NCI-H446 treated with DMSO at 0.1 percent for 48 hours (cell line): ENCODE measurements at regions not wholly inside any gene's neighbourhood (a gene's known extent, or its start where the extent isn't known, plus 50 kb on each side); places are given as distances from the start of the nearest gene placed in this dataset.
"Not testable (repeated sequence)": the region's sequence is repeated elsewhere in the genome, so short reads cannot be mapped to it uniquely, and the experiment has no call there.

Source experiments
- DNase-seq: peaks from one replicate; lab custom pipeline; 2025; lab: John Stamatoyannopoulos, UW

DNA sequence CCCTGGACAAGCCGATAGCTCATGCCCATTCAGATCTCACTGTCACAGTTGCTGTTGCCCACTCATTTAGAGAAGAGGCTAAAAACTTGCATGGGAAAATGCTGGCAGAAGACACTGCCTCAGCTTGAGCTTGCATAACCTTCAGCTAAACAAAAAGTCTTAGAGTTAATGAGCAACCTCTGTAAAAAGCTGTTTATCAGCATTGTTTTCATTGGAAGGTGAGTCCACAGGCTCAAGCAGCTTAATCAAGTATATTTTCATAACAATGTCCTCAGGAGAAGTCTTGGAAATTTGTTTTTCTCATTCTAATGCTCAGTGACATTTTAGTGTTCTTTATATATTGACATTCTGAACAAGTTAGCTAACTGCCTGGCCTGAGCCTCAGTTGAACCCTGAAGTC, 872.9 kb downstream of the TMTC2 start:
- no peak for DNase-seq

GRCh38 chr12:83556040-83556439, 869.3 kb downstream of the TMTC2 start:
- DNase-seq: not testable (repeated sequence)

- no peak for DNase-seq
Observed at GRCh38 chr12:83541446-83541845, 854.7 kb downstream of the TMTC2 start.

- no peak for DNase-seq
Observed at GRCh38 chr12:83538361-83538965, 851.8 kb downstream of the TMTC2 start.

DNA sequence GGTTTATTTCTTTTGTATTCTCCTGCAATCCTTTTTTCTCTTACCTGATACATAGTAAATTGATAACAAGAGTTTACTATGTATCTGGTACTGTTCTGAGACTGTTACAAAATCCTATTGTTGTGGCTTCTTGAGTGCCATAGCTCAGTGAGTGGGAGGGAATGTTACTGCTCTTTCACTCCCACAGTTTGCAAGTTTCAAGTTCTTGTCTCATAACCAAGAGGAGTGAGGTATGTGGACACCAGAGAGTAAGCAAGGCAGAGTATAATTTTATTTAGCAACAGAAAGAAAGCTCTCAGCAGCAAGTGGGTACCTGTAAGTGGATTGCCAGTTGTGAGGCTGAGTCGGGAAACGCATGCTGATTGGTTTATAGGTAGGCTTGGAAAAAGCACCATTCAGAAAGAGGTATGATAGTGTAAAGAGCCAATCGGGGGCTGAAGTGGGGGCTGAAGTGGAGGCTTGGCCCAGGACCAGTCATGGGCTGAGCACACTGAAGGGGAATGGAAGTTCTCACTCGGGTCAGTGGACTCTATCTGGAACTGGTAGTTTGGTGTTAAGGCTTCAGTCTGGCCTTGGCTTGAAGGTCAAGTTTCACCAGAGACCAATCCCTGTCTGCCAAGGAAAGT, 850.8 kb downstream of the TMTC2 start:
- no peak for DNase-seq

- DNase-seq: no peak
Observed at GRCh38 chr12:83536496-83536895, 849.8 kb downstream of the TMTC2 start.

DNA sequence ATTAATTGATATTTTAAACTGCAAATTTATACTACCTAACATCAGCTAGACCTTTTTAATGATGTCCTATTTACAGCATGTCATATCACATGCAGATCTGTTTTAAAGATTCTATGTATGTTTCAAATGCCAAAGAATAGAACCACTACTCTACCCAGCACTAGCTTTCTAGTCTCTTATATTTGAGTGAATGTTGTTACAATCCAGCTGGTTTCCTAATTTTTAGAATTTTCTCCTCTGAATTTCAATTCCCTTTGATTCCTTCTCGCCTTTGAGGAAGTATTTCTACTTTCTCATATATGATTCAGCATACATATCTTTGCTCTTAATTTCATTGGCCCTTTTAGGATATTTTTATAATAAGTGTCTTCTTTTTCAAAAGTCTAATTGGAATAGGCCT, 841.9 kb downstream of the TMTC2 start:
- DNase-seq: no peak

DNA sequence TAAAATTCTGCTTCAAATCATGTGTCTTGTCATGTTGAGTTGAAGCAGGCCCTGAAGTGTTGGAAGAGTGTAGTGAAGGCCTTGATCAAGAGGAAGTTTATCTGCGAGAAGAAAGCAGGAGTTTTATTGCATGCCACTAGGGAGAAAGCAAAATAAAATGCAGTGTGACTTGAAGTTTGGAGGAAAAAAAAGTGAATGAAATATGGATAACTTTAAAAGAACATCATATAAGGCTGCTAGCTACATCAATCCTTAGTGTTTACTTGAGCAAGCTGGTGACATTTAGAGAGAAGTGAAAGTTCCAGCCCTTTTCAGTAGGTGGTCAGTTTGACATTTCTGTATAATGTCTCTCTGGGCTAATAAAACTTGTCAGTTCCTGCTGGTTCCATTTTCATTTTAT, 841.1 kb downstream of the TMTC2 start:
- DNase-seq: no peak

DNA sequence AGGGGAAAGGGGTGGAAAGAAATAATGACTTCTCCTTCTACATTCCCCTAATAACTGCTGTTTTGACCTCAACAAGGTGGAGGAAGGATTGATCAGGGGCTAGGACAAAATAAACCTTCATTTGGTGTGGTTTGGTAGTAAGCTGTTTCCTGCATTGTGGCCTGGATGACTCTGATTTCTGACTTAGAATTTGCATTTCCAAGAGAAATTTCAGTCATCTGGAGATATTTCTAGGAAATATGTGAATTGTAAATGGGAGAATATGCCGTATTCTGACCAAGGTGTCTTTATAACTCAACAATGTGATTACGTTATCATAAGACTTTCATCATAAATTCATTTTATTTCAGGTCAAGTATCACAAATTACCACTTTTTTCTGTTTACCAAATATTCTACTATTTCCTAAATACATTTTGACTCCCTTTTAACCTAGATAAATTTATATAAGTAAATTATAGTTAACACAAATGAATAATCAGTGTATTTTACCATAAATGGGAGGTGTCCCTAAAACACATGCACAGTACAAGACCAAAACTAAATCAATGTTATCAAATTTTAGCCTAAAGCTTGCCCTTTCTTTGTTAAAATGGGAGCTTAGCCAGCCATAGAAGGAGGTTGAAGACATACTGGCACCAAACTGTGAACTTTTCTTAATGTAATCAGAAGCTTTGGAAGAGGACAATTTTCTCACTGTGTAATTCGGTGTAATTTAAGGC, 828.8 kb downstream of the TMTC2 start:
- DNase-seq: no peak

DNA sequence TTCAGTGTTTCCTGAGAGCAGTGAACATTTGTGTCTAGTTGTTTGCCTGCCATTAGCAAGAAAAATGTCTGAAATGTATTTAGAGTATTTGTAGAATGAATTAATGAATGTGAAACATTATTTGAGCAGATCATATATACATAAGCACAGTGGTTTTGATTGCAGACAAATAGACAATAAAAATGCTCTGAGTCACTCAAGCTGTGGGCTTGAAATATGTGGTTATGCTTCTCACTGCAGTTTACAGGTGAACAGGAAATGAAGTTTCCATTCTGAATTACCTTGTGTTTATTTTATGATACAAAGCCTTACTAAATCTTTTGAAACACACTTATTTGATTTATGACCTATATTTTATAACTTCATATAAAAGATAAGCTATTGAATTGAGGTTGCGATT, 827.7 kb downstream of the TMTC2 start:
- no peak for DNase-seq

DNA sequence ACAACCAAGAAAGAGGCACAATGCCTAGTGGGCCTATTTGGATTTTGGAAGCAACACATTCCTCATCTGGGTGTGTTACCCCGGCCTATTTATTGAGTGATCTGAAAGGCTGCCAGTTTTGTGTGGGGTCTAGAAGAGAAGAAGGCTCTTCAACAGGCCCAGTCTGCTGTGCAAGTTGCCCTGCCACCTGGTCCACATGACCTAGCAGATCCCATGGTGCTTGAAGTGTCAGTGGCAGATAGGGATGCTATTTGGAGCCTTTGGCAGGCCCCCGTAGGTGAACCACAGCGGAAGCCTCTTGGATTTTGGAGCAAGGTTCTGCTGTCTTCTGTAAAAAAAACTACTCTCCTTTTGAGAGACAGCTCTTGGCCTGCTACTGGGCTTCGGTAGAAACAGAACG, 820.1 kb downstream of the TMTC2 start:
- no peak for DNase-seq

- DNase-seq: no peak
Observed at GRCh38 chr12:83505586-83505985, 818.9 kb downstream of the TMTC2 start.

- not testable (repeated sequence) for DNase-seq
Observed at GRCh38 chr12:83499894-83500293, 813.2 kb downstream of the TMTC2 start.

- no peak for DNase-seq
Observed at GRCh38 chr12:83477696-83478095, 791.0 kb downstream of the TMTC2 start.

DNA sequence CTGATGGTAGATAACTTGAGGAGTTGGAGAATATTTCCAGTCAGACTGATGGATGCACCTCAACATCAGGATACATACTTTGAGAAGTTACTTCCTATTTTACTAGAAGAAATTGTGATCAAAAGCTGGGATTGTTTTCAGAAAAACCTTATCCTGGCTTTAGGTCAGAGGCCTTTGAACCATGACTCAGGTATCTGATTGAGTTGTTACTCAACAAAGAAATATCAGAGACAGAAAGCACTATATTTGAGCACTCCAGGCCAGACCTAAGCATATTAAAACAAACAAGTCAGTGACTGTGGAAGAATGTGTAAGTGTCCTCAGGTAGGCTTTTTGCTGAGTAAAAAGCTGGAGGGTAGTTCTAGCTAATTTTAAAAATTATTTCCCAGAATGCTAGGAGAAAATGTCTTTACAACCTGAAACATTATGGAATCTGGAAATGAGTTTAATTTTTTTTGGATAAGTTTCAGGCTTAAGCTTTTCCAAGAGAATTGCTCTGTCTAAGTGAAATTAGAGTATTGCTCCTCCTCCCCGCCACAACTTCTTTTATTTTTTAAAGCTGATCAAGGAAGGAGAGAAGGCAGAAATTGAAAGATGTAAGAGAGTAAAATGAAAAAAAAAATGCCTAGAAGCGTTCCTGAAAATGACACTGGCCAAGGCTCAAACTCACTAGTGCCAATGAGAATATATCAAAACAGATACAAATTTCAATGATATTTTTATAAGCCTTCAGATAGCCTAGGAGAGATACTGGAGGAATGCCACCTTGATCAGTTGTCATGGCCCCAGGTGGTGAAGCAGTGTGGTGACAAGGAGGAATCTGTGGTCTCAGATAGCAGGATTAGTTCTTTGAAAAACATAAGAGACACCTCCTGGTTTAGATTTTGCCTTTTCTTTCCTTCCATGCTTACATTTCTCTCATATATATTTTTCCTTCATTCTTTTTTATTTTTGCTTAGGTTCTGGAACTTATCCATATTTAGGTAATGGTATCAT, 790.3 kb downstream of the TMTC2 start:
- DNase-seq: no peak

DNA sequence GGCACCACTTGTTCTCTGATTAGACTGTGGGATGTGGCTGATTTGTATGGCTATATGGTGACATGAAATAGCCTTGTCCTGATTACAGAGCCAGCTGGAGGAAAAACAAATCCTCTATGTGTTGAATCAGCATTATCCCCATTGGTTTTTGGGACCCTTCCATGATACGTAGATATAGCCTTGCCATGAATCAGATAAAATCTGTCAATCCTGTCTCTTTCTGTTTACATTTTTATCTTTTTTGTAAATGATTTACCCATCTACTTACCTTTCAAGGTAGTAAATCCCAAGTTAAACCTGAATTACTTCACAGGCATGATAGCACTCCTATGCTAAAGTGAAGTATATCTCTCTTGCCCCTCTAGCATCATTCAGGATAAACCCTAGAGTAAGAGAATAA, 789.3 kb downstream of the TMTC2 start:
- no peak for DNase-seq

DNA sequence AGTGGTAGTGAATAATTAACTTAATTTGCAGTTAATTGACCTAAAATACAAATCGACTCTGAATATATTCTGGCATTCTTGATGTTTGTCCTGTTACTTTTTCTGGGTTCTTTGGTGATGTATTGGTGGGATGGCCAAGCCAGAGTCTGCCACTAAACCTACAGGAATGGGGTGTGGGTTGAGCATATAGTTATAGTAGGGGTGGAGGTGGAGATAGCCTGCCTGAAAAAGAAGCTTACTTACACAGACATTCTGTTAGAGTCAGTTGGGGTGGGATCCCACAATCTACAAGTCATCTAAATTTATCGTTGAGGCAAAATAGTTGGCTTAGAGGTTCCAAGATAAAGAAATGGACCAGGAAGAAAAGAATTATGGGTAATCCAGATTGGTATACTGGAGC, 787.7 kb downstream of the TMTC2 start:
- DNase-seq: no peak

GRCh38 chr12:83473408-83474095, 786.8 kb downstream of the TMTC2 start:
- DNase-seq: no peak

DNA sequence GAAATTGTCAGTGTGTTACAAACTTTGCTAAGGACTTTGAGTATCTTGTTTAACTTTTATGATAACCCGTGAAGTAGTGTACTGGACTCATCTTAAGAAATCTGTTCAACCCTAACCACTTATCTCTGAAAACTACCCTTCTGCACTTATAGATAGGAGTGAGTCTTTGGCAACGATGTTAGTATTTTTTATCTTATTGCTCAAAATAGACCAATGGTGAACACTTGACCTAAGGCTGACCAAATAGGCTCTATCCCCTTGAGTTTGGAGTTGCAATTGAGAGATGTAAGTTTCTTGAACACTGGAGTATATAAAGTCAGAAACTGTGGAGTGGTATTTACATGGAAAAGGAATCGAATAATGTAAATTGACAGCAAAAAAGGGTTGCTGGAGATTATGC, 786.1 kb downstream of the TMTC2 start:
- no peak for DNase-seq

- no peak for DNase-seq
Observed at GRCh38 chr12:83472350-83472749, 785.6 kb downstream of the TMTC2 start.

- no peak for DNase-seq
Observed at GRCh38 chr12:83471341-83471740, 784.6 kb downstream of the TMTC2 start.

DNA sequence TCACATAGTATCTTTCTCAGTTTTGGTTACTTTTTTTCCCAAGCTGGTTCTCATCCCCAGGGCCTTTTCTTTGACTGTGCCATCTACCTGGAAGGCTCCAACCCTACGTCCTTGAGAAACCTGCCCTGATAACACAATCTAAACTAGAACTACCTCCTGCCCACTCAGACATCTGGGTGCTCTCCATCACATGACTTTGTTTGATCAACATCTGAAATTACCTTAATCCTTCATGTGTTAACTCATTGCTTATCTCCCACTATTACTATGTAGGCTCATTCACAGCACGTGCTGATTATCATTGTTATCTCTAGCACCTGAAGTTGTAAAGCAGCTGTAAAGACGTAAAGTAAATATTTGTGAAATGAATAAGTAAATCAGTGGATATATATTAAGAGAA, 784.0 kb downstream of the TMTC2 start:
- no peak for DNase-seq
